Activated T-cell treated with anti-CD3 and anti-CD28 coated beads for 48 hours (primary cell): ENCODE measurements at regions not wholly inside any gene's neighbourhood (a gene's known extent, or its start where the extent isn't known, plus 50 kb on each side); places are given as distances from the start of the nearest gene placed in this dataset.

Experiments
- DNase-seq: peaks from one replicate; pipeline ENCODE4 v3.0.0-alpha.2; 2020; ENCODE audit warnings: low read depth

DNA sequence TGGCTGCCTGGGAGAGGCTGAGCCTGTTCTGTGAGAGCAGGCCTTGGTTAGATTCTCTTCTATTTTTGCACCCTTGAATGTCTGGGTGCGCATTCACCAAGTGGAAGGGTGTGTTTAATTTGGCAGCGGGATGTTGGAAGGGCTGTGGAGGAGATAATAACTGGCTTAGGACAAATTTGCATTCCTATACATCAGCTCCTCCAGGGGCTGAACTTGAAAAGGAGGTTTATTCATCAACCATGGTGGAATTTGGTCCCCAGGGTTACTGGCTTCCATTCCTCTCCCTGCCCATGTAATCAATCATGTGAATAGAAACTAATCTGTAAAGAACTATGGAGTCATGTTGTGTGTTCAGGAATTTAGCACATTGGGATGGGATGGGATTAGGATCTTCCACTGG lies 100.2 kb upstream of the FOXF1 start:
- DNase-seq = no peak

DNA sequence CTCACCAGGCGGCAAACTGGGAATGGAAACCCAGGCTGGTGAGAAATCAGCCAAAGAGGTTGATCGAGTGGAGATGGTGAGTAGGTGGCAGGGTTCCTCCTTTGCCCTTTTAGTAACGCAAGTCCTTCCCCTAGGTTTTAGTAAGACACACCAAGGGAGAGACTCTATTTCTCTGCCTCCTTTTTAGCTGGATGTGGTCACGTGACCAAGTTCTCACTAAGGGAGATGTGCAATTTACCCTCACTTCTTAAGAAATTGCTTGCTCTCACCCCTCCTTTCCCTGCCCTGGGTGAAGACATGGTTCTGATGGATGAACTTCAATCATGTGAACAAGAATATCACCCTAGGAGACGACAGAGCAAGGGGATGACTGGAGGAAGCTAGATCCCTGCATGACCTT lies 99.8 kb upstream of the FOXF1 start:
- no peak for DNase-seq

DNA sequence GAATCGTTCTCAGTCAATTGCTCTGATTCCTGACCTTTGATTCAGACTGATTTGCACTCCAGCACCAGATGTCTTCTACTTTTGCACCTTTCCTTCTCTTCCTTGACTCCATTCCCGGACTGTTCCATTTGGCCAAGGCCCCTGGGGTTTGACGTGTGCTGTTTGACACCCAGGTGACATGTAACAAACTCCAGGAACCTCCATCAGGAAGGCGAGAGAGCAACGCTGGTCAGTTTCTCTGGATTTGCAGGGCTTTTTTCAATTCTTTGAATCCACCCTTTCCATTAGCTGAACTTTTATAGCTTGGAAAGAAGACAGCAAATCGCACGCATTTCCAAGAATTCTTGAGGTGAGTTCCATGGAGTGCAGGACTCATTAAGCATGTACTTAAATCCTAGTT lies 98.4 kb upstream of the FOXF1 start:
- no peak for DNase-seq

DNA sequence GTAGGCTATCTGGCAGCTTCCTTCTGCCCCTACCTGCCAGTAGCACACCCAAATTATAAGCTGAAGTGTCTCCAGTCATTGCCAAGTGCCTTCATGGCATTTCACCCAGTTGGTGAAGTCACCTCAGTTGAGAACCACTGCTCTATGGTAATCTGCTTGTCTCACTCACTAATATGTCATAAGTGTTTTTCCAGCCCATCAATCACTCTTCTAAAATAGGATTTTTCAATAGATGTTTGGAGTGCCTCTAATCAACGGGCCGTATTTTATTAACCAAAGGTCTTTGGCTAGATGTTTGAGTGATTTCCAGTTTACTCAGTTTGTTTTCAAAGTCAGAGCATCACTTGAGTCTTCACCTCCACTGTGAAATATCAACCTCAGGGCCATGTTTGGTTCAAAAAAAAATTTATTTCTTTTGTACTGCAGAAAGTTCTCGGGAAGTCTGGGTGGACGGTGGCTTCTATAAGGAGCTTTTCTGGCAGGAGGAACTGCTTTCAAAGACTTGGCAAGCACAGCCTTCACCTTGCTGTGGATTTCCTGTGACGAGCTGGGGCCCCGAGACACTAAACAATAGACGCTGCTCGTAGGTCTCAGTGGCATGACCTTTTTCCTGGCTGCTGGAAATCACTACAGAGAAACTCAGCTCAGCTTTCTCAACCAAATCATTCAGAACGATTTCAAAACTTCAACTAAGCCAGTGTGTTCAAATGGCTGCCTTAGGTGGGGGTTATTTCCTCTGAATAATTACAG lies 95.2 kb upstream of the FOXF1 start:
- DNase-seq = no peak

DNA sequence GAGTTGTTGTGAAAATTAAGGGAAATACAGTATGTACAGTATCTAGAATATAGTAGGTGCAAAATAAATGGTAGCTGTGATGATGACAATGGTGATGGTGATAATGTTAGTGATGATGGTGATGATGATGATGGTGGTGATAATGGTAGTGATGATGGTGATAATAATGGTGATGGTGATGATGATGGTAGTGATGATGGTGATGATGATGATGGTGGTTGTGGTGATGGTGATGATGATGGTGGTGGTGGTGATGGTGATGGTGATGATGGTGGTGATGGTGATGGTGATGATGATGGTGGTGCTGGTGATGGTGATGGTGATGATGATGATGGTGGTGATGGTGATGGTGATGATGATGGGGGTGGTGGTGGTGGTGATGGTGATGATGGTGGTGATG lies 91.3 kb upstream of the FOXF1 start:
- no peak for DNase-seq

DNA sequence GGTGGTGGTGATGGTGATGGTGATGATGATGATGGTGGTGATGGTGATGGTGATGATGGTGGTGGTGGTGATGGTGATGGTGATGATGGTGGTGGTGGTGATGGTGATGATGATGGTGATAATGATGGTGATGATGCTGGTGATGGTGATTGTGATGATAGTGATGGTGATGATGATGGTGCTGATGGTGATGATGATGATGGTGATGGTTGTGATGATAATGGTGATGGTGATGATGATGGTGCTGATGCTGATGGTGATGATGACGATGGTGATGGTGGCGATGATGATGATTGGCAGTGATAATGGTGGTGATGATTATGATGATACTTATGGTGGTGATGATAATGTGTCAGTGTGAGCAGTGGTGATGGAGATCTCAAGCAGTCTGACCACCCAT lies 90.8 kb upstream of the FOXF1 start:
- DNase-seq = no peak

DNA sequence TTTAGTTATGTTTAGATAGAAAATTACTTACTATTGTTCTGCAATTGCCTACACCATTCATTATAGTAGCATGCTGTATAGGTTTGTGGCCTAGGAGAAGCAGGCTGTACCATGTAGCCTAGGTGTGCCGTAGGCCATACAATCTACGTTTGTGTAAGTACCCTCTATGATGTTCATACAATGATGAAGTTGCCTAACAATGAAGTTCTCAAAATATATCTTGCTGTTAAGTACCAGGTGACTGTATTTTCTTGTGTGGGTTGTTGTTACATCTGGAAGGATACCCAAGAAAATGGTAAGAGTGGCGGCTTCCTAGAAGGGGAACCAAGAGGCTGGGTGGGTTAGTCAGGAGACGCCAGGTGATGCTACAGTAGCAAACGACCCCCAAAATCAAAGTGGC lies 88.3 kb upstream of the FOXF1 start:
- DNase-seq = no peak

DNA sequence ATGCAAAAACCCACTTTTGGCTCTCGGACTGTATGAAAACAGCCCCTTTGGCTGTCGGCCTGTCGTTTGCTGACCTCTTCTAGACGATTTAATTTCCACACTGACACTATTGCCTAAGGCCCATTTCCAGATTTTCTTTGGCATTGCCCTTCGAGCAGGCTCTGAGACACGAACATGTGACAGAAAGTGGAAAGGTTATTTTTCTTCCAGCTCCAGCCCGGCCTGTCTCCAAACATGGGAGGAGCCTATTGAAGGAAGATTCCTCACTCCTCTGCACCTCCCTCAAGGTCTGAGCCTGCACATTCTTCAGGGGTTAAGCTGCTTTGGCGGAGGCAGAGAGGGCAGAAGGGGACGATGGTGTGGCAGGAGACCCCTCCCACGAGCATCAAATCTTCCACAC lies 85.9 kb upstream of the FOXF1 start:
- DNase-seq = no peak

DNA sequence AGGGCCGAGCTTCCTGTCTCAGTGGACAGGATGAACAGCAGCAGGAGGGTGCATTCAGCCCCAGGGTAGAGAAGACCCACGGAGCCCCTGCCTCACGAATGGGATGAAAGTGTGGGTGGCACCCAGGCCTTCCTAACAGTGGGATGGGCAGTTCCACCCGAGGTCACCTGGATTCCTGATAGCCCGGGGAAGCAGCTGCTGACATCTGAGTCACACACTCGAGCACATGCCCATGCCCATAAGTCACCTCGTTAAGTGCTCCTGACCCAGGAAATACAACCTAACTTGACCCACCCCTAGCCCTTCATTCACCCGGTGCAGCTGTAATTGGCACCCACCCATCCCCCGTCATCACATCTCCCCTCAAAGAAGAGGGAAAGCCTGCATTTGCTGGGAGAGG lies 85.3 kb upstream of the FOXF1 start:
- no peak for DNase-seq

DNA sequence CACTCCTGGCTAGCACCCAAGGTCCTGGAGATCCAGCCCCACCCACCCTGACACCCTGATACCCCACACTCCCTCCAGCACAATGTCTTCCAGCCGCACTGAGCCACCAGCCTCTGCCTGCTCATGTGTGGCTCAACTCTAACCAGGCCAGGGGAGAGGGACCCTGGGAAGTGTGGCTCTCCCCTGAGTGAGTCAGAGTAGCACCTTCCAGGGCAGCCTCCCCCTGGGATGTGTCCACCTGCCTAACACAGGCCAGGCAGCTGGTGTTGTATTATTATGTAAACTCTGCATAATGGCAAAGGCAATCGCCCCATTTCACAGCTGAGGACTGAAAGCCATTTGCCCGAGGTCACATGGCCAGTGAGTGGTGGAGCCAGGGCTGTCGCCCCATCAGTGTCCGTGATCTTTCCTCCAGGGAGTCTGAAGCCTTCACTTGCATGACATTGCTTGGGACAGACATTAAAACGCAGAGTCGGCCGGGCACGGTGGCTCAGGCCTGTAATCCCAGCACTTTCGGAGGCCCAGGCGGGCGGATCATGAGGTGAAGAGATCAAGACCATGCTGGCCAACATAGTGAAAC lies 84.2 kb upstream of the FOXF1 start:
- no peak for DNase-seq

DNA sequence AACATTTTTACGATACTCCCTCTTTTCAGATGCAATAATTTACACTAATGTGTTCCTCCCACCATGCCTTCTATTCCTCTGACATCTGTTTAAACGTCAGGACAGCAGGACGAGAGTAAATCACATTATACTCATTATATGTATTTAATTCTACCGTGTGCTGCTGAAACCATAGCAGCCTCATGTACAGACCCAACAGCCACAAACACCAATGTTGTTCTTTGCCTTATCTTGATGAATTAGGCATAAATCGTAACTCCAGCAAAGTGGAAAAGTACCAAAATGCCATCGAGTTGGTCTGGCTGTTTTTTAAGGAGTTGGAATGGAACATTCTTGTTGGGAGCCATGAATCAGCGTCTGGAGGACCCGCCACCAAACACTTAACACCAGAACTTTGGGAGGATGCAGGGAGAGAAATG lies 82.9 kb upstream of the FOXF1 start:
- no peak for DNase-seq

DNA sequence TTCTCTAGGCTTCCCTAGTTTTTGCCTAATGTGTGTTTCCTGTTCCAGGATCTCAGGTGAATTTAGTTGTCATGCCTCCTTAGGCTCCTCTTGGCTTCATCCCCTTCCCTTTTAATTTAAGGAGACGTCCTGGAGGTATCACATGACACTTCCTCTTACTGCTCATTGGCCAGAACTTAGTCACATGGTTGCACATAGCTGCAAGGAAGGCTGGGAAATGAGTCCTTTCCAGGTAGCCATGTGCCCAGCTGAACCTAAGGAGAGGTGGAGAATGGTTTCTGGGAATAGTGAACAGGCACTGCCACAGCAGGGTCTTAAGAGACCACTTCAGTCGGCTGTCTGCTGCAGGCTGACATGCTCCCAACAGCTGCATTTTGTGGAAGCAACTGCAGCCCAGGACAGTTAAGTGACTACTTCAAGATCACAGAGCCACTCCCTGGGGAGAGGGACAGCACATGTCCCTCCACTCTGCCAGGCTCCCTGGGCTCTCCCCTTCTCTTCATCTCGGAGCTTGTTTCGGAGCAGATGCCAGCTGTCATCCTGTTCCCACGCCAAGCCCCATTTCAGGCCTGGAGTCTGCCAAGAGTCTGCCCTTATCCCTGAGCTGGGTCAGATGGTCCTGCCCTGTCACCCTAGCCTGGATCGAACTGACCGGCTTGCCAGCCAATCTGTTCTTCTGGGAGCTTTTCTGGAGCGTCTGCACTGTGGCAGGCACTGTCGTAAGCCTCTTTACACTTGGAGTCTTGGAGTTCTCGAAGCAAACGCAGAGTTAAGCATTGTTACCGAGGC lies 81.4 kb upstream of the FOXF1 start:
- no peak for DNase-seq

DNA sequence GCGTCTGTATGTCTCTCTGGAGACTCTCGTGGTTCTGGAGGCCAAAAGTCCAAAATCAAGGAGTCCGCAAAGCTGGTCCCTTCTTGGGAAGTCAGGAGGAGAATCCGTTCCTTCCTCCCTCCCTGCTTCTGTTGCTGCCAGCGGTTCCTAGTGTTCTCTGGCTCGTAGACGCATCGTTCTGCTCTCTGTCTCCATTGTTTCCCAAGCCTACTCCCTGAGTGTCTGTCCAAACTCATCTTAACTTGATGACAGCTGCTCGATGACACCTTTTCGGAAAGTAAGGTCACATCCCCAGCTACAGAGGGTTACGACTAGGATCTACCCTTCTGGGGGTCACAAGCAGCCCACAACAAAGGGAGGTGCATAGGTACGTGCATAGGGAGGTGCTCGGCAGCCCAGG lies 80.7 kb upstream of the FOXF1 start:
- DNase-seq = no peak

DNA sequence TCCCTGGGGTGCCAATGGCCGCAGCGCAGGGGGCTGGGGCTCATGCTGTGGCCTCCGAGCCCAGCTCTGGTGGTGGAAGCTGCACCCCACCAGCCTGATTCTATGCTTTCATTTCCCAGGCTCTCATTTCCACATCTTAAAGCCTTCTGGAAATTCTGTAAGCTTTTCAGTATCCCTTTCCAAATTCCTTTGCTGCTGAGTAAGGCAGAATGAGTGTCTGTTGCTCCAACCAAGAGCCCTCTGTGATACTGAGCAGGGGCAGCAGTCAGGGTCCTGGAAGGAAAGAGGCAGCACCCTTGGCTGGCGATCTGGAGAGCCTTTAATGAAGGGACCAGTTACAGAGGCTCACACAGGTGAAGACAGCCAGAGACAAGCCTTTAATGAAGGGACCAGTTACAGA lies 79.5 kb upstream of the FOXF1 start:
- DNase-seq = no peak

DNA sequence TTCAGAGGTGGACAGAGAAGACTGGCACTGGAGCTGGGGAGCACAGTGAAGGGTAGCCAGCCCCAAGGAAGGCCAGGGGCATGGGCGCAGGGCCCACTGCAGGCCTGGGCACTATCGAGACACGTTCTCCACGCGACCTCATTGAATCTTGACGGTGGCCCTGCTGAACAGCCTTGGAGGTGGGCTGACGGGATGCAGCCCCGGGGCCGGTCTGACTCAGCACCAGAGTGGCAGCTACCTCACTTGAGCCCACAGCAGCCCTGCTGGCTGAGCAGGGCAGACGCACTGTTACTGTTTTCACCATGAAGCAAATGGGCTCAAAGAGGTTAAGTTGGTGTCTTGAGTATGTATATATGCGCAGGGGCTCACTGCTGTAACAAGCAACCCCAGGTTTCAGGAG lies 78.8 kb upstream of the FOXF1 start:
- no peak for DNase-seq

DNA sequence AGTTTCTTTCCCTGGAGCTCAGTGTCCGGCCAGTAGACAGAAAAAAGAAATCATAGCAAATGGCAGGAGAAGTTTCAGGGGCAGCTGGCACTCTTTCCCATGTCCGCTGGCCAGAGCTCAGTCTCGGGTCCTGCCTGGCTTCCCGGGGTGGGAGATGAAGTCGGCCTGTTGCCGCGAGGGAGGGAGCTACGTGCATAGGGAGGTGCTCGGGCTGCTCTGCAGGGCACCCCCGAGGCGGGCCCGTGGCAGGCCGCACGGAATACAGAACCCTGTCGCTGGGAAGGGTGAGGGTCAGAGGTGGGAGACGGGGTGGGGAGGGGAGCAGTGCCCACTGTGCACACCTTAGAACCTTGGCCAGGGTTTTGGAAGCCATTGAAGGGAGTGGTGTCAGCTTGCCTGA lies 78.3 kb upstream of the FOXF1 start:
- no peak for DNase-seq

DNA sequence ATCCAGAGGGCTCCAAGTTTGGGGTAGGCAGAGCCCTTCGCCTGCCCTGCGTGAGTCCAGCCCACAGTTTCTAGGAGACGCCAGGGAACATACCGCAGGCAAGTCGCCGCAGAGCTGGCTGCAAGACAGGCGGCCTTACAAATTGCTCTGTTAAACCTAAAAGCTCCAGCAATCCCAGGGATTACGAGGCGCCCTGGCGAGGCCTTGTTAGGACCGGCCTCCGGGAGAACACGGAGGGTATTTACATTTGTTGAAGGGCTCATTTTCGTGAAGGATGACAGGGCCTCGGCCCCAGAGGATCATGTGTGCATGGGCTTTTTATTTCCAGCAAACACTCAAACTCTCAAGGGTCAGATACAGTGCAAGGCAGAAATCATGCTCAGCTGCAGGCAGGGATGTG lies 77.6 kb upstream of the FOXF1 start:
- DNase-seq = no peak

DNA sequence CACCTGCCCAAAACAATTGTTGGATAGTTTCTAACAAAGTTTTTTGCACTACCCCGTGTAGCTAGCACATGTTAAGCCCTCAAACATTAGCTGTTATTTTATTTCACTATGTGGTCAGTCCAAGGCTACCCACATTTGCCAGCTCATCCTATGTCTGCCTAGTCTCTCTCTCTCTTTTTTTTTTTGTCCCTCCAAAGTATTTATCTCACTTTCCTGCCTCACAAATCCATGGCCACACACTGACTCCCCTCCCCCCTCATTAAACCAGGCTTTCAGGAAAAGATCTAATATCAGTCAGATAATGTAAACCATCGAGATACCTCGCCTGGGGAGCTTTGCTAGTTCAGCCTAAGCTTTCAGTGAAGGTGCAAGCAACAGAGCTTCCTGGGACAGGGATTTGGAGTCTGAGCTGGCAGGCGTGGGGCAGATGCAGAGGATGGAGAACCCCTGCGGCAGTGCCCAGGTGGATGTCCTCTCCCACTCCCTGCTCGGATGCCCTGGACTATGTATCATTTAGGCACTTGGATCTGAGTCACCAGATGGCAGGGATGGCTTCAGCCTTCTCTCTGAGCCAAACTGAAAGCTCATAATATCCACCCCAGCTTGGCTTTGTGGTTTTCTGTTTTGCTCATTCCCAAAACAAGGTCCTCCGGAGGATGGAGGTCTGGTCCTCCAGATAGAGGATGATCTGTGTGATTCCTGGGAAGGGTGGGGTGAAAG lies 73.7 kb upstream of the FOXF1 start:
- no peak for DNase-seq

DNA sequence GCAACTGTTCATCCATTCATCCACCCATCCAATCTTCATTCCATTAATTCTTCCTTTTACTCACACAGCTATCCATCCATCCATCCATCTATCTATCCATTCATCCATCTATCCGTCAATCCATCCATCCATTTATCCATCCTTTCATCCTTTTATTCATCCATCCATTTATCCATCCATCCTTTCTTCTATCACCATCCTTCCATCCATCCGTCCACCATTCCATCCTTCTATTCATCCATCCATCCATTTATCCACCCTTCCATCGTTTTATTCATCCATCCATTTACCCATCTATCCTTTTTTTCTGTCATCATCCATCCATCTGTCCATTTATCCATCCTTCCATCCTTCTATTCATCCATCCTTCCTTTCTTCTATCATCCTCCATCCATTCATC lies 73.0 kb upstream of the FOXF1 start:
- DNase-seq = no peak

DNA sequence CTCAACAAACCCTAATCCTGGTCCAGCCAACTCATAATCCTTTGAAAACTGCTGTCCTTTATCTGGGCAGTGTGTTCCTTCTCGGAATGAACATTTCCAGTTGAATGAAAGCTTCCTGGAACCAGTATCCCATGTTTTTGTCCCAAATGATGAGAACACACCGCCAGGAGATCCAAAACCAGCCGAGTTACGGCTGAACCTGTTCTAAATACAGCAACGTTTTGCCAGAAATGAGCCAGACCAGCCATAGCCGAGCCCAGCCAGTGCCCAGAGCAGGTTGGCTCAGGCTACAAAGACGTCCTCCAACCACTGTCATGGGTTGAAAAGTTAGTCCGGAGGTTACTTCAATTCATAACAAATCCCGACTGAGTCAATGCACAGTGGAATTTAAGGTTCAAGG lies 67.6 kb upstream of the FOXF1 start:
- DNase-seq = no peak

DNA sequence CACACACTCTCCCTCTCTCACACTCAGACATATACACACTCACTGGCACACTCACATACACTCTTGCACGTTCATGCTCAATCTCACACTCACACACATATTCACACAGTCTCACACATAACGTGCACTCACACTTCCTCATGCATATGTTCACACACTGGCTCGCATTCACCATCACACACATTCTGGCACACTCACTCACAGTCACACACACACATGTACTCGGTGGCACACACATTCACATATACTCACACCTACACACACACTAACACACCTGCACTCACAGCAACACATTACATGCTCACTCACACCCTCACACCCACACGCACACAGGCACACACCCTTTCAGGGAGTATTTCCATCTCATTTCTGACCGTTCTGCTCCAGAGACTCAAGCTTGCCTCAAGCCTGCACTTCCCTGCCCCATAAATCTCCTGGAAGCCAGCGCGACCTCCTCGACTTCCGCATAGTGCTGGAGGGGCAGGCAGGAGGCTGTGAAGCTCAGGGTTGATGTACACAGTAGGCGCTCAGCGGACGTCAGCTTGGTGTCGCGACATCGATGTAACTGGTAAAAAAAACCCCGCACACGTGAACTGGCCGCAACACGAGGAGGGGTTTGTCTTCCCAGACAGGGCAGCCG lies 66.7 kb upstream of the FOXF1 start:
- DNase-seq = no peak

DNA sequence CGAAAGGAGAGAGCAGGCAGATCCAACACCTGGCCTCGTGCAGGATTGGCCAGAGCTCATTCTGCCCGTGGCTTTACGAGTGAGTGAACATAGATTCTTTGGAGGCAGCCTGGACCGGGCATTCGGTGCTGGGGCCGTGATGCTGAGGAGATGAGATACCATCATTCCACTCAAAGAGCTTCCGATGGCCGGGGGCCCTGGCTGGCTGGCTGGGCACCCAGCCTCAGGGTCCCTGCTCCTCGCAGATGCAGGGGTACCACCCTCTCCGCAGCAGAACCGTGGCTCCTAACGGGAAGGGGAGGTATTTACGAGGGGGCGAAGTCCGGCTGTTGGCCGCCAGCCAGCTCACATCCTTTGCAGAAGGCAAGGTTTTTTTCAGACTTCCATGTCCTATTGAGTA lies 66.1 kb upstream of the FOXF1 start:
- DNase-seq = no peak
